GM12878 (cell line): ENCODE measurements at regions not wholly inside any gene's neighbourhood (a gene's known extent, or its start where the extent isn't known, plus 50 kb on each side); places are given as distances from the start of the nearest gene placed in this dataset.

ENCODE experiments used
- ATAC-seq: fragments of 200-7000 bp; cut with Tn5 transposase; 3 replicates; pipeline ENCODE4 v1.9.1; 2020; ENCODE audit warnings: mild to moderate bottlenecking, moderate library complexity
- BruUV-seq: library from RNA; stranded (reverse); fragments of 400-500 nt; replicated peaks from 2 replicates; lab custom pipeline; 2021; lab: Mats Ljungman, UMichigan
- CTCF ChIA-PET: fragments of 300-600 bp; sonication (Branson Sonifier 250); formaldehyde crosslinking; extraction: SDS; loops from one replicate; lab custom pipeline; 2021; ENCODE audit warnings: inconsistent platforms; lab: Yijun Ruan, JAX
- POLR2A ChIA-PET: fragments of 350-600 bp; formaldehyde crosslinking; extraction: SDS; loops from one replicate; lab custom pipeline; 2021; ENCODE audit warnings: inconsistent platforms; lab: Charles Lee
- RAD21 ChIA-PET: fragments of 300-600 bp; sonication (Branson Sonifier 250); formaldehyde crosslinking; loops from one replicate; lab custom pipeline; 2023; ENCODE audit warnings: antibody characterized with exemption; ENCODE audit not compliant: unreplicated experiment; lab: Charles Lee
- SMC1A ChIA-PET: fragments of 300-600 bp; sonication (Branson Sonifier 250); formaldehyde crosslinking; loops from one replicate; lab custom pipeline; 2023; ENCODE audit not compliant: unreplicated experiment, uncharacterized antibody; lab: Charles Lee
- DNase-seq: peaks from one replicate; pipeline ENCODE4 v3.0.0-alpha.2; 2011; ENCODE audit warnings: low read depth, low spot score
- FAIRE-seq: peaks from 3 replicates; lab custom pipeline; 2011; peaks lifted over from hg19 to GRCh38; lab: Jason Lieb, UNC
- H2AFZ ChIP-seq: 2 replicates; pipeline ENCODE4 v1.6.0; 2011; ENCODE audit warnings: low read depth, low read length, control low read depth; ENCODE audit not compliant: control insufficient read depth
- H3K27ac ChIP-seq: 2 replicates; pipeline ENCODE4 v1.5.1; 2011; ENCODE audit warnings: control low read depth; ENCODE audit not compliant: control insufficient read depth, insufficient read depth
- H3K27me3 ChIP-seq, 2 experiments: replicated peaks in 1 of 2; 2 replicates each; pipeline versions ENCODE4 v1.6.0 to v1.6.1; 2011; ENCODE audit warnings: low read length in 1 of 2; ENCODE audit not compliant: control insufficient read depth in 2 of 2, insufficient read depth in 2 of 2
- H3K36me3 ChIP-seq, 2 experiments: 2 replicates each; pipeline ENCODE4 v1.5.1; 2011; ENCODE audit warnings: low read length in 1 of 2; ENCODE audit not compliant: control insufficient read depth in 2 of 2, insufficient read depth in 2 of 2
- H3K4me1 ChIP-seq: 2 replicates; pipeline ENCODE4 v1.6.1; 2011; ENCODE audit warnings: mild to moderate bottlenecking, low read length, moderate library complexity, mixed read lengths; ENCODE audit not compliant: control insufficient read depth, insufficient read depth
- H3K4me2 ChIP-seq: 2 replicates; pipeline ENCODE4 v1.6.0; 2011; ENCODE audit warnings: control low read depth; ENCODE audit not compliant: control insufficient read depth, insufficient read depth
- H3K4me3 ChIP-seq: fragments of 200-600 bp; sonication (generic); 2 replicates; pipeline ENCODE4 v1.5.1; 2016
- H3K79me2 ChIP-seq: 2 replicates; pipeline ENCODE4 v1.6.0; 2011; ENCODE audit warnings: low read length; ENCODE audit not compliant: control insufficient read depth, insufficient read depth
- H3K9ac ChIP-seq: 2 replicates; pipeline ENCODE4 v1.8.0; 2011; ENCODE audit warnings: low read length, control low read depth, mixed read lengths; ENCODE audit not compliant: control insufficient read depth, insufficient read depth
- H3K9me3 ChIP-seq: replicated peaks from 3 replicates; pipeline ENCODE4 v1.5.1; 2011; ENCODE audit warnings: mild to moderate bottlenecking, low read length; ENCODE audit not compliant: control insufficient read depth, insufficient read depth
- H4K20me1 ChIP-seq: 2 replicates; pipeline ENCODE4 v1.6.0; 2011; ENCODE audit not compliant: control insufficient read depth, insufficient read depth
- RAD21 ChIP-seq: IDR thresholded peaks from 2 replicates; pipeline ENCODE4 v1.6.1; 2011; ENCODE audit warnings: mild to moderate bottlenecking, low read depth, low read length, moderate library complexity; ENCODE audit not compliant: insufficient read depth
- SMC3 ChIP-seq: IDR thresholded peaks from 2 replicates; pipeline ENCODE4 v1.6.1; 2011; ENCODE audit warnings: low read length, improper control_type of control experiment, borderline replicate concordance
- WGBS: methylation state at CpG from one replicate; pipeline ENCODE4 v1.1.6; 2016; ENCODE audit warnings: low lambda C conversion rate; ENCODE audit not compliant: insufficient replicate concordance, insufficient coverage; ENCODE audit errors: missing lambda C conversion rate; 5-methylcytosine and 5-hydroxymethylcytosine counted together
- in situ Hi-C: fragments of 300-500 bp; cut with MboI; formaldehyde crosslinking; loops from 9 replicates; pipeline ENCODE4 v1.14.3; 2018; ENCODE audit warnings: mixed read lengths
- intact Hi-C: fragments of 100-400 bp; cut with micrococcal nuclease; formaldehyde crosslinking; loops from one replicate; pipeline ENCODE4 v1.14.2; 2022; ENCODE audit not compliant: unreplicated experiment
- TF ChIP-seq, protein P1 (sequence below), 3 experiments: IDR thresholded peaks in 2 of 3; conservative IDR thresholded peaks in 1 of 3; 2 replicates each; pipeline ENCODE4 v1.5.1; 2011; ENCODE audit warnings: low read depth in 3 of 3, low read length in 3 of 3, mild to moderate bottlenecking in 3 of 3, control low read depth in 2 of 3, moderate library complexity in 2 of 3, inconsistent platforms in 1 of 3, mixed read lengths in 1 of 3; ENCODE audit not compliant: control insufficient read depth in 2 of 3, insufficient read depth in 1 of 3; ENCODE audit errors: extremely low read depth in 1 of 3
- TF ChIP-seq, protein P2 (sequence below): fragments of 150-350 bp; IDR thresholded peaks from 2 replicates; pipeline ENCODE4 v1.6.1; 2016; ENCODE audit warnings: low read depth, low read length
- TF ChIP-seq, protein P3 (sequence below): fragments of 450-650 bp; IDR thresholded peaks from 2 replicates; pipeline ENCODE4 v1.6.1; 2016; ENCODE audit warnings: mild to moderate bottlenecking, moderate library complexity, borderline replicate concordance

DNA sequence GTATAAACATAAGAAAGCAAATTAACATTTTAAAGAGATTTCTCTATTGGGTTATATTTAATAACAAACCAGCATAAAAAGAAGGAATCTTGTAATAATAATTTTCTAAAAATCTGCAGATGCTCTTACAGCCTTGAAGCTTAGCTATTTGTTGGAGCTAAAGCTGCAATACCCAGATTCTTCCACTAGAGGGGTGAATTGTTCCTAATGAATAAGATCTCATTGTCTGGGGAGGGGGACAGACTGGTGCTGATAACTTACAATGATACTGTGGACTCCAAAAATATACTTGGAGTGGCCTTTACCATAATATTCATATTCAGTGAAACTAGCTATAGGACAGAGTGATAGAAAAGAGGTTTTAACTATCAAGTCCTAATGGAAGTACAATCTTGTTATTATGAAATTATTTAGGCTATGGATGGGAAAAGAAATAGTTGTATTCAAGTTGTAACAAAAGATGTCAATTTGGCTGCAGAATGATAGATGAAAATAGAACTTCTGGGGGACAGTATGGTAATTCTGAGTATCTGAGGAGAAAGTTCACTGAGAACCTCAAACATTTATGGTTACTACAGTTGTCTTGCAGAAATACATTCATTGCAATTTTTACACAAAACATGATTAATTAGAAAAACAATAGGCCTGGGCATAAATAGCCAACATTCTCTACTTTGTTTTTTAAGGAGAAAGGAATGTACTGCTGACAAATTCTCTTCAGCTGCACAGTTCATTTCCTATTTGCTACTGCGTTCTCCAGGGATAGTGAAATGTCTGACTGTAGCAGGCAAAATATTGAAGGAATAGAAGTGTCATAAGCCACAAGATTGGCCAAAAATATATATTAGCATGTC lies 443.3 kb downstream of the GBA3 start:
- Histone ChIP-seq H3K4me2 (no peak overlapping the region), H3K9me3 (no peaks in the 10 kb centered on the region), H3K9ac (no peak overlapping the region), H3K4me1 (no peaks in the 10 kb centered on the region), H3K4me3 (no peak overlapping the region), H4K20me1 (no peaks in the 10 kb centered on the region), H3K27ac (no peak overlapping the region), H3K36me3 (no peaks in the 10 kb centered on the region), H2AFZ (no peak overlapping the region), H3K79me2 (no peaks in the 10 kb centered on the region), H3K27me3 (no peaks in the 10 kb centered on the region; a peak in 1 of 4 replicates)
- intact Hi-C loops: loop anchor here (5.0 to 10.0 kb wide), 6 partner anchors 171 to 1281 kb away; no protein-coding TSS in a partner anchor
- in situ Hi-C loops: loop anchor here (5.0 kb wide), 1 partner anchor 1281 kb away; no protein-coding TSS in a partner anchor
- TF ChIP-seq, protein P1, sequence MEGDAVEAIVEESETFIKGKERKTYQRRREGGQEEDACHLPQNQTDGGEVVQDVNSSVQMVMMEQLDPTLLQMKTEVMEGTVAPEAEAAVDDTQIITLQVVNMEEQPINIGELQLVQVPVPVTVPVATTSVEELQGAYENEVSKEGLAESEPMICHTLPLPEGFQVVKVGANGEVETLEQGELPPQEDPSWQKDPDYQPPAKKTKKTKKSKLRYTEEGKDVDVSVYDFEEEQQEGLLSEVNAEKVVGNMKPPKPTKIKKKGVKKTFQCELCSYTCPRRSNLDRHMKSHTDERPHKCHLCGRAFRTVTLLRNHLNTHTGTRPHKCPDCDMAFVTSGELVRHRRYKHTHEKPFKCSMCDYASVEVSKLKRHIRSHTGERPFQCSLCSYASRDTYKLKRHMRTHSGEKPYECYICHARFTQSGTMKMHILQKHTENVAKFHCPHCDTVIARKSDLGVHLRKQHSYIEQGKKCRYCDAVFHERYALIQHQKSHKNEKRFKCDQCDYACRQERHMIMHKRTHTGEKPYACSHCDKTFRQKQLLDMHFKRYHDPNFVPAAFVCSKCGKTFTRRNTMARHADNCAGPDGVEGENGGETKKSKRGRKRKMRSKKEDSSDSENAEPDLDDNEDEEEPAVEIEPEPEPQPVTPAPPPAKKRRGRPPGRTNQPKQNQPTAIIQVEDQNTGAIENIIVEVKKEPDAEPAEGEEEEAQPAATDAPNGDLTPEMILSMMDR (IDR thresholded peaks at IDR 0.05 in 2 of 3, conservative IDR thresholded peaks at IDR 0.05 in 1 of 3; ENCODE audit: control insufficient read depth in 2 of 3, extremely low read depth in 1 of 3, insufficient read depth in 1 of 3, low read depth in 3 of 3, low read length in 3 of 3): peak; percentile 64 to 80 (median 65)
- peak; percentile 68 for TF ChIP-seq RAD21
- TF ChIP-seq, protein P2, sequence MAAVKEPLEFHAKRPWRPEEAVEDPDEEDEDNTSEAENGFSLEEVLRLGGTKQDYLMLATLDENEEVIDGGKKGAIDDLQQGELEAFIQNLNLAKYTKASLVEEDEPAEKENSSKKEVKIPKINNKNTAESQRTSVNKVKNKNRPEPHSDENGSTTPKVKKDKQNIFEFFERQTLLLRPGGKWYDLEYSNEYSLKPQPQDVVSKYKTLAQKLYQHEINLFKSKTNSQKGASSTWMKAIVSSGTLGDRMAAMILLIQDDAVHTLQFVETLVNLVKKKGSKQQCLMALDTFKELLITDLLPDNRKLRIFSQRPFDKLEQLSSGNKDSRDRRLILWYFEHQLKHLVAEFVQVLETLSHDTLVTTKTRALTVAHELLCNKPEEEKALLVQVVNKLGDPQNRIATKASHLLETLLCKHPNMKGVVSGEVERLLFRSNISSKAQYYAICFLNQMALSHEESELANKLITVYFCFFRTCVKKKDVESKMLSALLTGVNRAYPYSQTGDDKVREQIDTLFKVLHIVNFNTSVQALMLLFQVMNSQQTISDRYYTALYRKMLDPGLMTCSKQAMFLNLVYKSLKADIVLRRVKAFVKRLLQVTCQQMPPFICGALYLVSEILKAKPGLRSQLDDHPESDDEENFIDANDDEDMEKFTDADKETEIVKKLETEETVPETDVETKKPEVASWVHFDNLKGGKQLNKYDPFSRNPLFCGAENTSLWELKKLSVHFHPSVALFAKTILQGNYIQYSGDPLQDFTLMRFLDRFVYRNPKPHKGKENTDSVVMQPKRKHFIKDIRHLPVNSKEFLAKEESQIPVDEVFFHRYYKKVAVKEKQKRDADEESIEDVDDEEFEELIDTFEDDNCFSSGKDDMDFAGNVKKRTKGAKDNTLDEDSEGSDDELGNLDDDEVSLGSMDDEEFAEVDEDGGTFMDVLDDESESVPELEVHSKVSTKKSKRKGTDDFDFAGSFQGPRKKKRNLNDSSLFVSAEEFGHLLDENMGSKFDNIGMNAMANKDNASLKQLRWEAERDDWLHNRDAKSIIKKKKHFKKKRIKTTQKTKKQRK: no peak
- peak; percentile 56; the same call in 1 of the 2 replicates for TF ChIP-seq SMC3
- TF ChIP-seq, protein P3, sequence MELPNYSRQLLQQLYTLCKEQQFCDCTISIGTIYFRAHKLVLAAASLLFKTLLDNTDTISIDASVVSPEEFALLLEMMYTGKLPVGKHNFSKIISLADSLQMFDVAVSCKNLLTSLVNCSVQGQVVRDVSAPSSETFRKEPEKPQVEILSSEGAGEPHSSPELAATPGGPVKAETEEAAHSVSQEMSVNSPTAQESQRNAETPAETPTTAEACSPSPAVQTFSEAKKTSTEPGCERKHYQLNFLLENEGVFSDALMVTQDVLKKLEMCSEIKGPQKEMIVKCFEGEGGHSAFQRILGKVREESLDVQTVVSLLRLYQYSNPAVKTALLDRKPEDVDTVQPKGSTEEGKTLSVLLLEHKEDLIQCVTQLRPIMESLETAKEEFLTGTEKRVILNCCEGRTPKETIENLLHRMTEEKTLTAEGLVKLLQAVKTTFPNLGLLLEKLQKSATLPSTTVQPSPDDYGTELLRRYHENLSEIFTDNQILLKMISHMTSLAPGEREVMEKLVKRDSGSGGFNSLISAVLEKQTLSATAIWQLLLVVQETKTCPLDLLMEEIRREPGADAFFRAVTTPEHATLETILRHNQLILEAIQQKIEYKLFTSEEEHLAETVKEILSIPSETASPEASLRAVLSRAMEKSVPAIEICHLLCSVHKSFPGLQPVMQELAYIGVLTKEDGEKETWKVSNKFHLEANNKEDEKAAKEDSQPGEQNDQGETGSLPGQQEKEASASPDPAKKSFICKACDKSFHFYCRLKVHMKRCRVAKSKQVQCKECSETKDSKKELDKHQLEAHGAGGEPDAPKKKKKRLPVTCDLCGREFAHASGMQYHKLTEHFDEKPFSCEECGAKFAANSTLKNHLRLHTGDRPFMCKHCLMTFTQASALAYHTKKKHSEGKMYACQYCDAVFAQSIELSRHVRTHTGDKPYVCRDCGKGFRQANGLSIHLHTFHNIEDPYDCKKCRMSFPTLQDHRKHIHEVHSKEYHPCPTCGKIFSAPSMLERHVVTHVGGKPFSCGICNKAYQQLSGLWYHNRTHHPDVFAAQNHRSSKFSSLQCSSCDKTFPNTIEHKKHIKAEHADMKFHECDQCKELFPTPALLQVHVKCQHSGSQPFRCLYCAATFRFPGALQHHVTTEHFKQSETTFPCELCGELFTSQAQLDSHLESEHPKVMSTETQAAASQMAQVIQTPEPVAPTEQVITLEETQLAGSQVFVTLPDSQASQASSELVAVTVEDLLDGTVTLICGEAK: no peak
- SMC1A ChIA-PET: interaction anchor here (0.6 to 2.8 kb wide), 30 partner anchors 8 to 1283 kb away, joined by 3 to 11 read pairs (median 3); no protein-coding TSS in a partner anchor
- BruUV-seq: no TSS peak
- ATAC-seq: peak; percentile 79
- RAD21 ChIA-PET: interaction anchor here (0.7 to 3.1 kb wide), 20 partner anchors 12 to 1283 kb away, joined by 3 to 19 read pairs (median 3); no protein-coding TSS in a partner anchor
- no peak for FAIRE-seq
- POLR2A ChIA-PET: interaction anchor here (0.6 kb wide), 1 partner anchor 431 kb away, joined by 4 read pairs; no protein-coding TSS in a partner anchor
- CTCF ChIA-PET: interaction anchor here (0.6 to 3.7 kb wide), 53 partner anchors 9 to 1351 kb away, joined by 3 to 19 read pairs (median 4); no protein-coding TSS in a partner anchor
- no peak for DNase-seq
- WGBS: 0% methylated on average over 1 of the region's 1 CpG
